Keratinocyte (primary cell): ENCODE measurements at regions not wholly inside any gene's neighbourhood (a gene's known extent, or its start where the extent isn't known, plus 50 kb on each side); places are given as distances from the start of the nearest gene placed in this dataset.

Source experiments
- EZH2 ChIP-seq: IDR thresholded peaks from one replicate; pipeline ENCODE4 v1.6.1; 2012; ENCODE audit warnings: inconsistent platforms, mild to moderate bottlenecking, low read length, moderate library complexity
- TF ChIP-seq, protein P1 (sequence below), 3 experiments: IDR thresholded peaks in 1 of 3; conservative IDR thresholded peaks in 1 of 3; optimal IDR thresholded peaks in 1 of 3; 2 replicates in 2 of 3; 3 replicates in 1 of 3; pipeline versions ENCODE3 to v1.5.1; 2011; ENCODE audit warnings: low read length in 3 of 3, mild to moderate bottlenecking in 3 of 3, moderate library complexity in 2 of 3, control low read depth in 1 of 3, inconsistent platforms in 1 of 3; ENCODE audit not compliant: insufficient read depth in 2 of 3; ENCODE audit errors: extremely low read depth in 1 of 3

DNA sequence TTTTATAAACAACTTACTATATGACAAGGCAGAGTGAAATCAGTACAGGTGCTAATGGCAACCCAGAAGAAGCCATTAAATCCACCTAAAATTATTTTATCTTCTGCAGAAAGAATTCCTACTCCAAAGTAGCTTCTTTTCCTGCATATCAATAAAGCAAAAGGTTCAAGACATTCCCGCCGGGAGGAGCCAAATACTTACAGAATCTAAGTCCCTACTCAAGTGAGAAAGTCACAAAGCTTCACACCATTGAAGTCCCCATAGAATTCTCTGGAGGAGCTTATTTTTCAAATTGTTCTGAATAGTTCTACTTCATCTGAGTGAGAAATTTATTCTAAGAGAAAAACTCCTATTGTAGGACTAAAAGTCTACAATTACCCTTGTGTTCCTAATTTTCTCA, 233.7 kb upstream of the HNRNPA3 start:
- TF ChIP-seq, protein P1, sequence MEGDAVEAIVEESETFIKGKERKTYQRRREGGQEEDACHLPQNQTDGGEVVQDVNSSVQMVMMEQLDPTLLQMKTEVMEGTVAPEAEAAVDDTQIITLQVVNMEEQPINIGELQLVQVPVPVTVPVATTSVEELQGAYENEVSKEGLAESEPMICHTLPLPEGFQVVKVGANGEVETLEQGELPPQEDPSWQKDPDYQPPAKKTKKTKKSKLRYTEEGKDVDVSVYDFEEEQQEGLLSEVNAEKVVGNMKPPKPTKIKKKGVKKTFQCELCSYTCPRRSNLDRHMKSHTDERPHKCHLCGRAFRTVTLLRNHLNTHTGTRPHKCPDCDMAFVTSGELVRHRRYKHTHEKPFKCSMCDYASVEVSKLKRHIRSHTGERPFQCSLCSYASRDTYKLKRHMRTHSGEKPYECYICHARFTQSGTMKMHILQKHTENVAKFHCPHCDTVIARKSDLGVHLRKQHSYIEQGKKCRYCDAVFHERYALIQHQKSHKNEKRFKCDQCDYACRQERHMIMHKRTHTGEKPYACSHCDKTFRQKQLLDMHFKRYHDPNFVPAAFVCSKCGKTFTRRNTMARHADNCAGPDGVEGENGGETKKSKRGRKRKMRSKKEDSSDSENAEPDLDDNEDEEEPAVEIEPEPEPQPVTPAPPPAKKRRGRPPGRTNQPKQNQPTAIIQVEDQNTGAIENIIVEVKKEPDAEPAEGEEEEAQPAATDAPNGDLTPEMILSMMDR (optimal IDR thresholded peaks at IDR 0.05 in 1 of 3, IDR thresholded peaks at IDR 0.05 in 1 of 3, conservative IDR thresholded peaks at IDR 0.05 in 1 of 3; ENCODE audit: extremely low read depth in 1 of 3, insufficient read depth in 2 of 3, low read length in 3 of 3), result no peak
- TF ChIP-seq EZH2, result no peak
